NCI-H1694 (cell line): ENCODE measurements at regions not wholly inside any gene's neighbourhood (a gene's known extent, or its start where the extent isn't known, plus 50 kb on each side); places are given as distances from the start of the nearest gene placed in this dataset.

Source experiments
- DNase-seq: peaks from one replicate; lab custom pipeline; 2025; lab: John Stamatoyannopoulos, UW

DNA sequence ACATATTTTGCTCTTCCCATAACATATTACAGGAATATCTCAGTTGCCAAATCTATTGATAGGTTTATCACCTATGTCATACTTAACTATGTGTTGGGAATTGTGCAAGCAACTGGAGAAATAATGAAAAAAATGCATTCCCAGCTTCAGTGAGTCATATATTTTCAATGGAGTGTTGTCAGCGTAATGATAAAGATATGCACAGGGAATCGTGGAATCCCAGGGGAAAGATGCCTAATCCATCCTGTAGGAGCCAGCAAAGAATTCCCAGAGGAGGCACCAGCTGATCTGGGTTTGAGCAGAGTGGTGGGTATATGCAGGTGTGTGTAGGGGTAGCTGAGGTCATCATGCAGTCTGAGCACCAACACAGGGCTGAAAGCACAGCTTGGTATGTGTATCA is 213.3 kb upstream of the DAB1 start:
- no peak for DNase-seq

DNA sequence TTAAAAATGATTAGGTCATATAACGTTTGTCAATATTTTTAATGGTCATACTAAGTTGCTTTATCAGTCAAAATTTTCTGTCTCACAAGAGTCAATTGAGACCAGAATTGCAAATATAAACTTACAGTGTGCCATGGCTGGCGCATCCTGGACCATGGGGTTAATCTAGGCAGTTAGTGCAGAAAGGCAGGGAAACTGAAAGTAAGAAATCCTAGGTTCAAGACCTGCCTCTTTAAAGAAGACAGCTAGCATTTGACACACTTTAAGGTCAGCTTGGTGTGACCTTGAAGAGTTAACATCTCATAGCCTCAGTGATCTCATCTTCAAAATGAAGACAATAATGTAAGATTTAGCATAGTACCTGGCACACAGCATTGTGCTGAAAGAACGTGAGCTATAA is 210.0 kb upstream of the DAB1 start:
- no peak for DNase-seq

DNA sequence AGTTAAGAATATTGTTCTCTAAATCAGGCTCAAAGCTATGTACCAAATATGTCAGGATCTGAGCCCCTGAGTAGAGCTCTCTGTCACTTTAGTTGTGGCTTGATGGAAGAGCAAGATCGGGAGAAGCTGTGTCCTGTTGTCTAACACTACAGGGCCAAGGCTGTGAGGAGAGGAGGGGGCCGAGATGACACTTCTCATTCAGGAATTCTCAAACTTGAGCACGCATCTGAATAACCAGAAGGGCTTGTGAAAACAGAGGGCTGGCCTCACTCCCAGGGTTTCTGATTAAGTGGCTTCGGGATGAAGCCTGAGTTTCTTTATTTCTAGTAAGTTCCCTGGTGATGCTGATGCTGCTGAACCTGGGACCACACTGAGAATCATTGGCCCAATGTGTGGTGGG is 209.2 kb upstream of the DAB1 start:
- no peak for DNase-seq

DNA sequence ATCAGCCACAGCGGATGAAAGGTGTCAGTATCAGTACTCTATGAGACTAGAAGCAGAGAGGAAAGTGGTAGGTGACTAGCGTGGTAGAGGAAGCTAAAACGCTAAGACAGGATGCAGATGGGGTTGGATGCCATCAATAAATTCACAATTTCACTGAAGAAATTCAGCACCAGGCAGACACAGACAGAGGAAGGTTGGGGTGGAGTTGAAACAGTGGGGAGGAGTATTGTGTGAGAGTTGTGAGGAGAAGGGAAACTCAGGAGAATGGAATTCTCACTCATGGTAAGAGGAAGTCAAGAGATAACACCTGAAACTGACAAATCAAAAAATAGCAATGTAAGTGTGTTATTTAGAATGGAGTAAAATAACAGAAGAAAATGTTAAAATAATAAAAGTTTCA is 208.5 kb upstream of the DAB1 start:
- DNase-seq = no peak

DNA sequence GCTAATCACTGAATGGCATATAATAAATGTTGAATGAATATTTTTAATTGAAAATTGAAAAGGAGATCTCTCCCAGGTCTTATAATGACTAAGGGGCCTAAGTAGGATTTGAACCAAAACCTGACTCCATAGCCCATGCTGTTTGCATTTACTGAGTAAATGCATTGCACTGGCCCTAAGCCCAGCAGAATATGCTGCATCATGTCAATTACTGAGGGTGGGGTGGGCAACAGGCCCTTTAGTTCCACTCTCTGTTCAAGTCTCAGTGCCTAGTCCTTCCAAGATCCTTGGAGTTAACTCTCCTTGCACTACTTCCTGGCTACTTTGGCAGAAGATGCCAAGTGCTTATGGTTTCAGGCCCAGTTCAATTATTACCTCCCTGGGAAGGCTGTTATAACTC is 203.8 kb upstream of the DAB1 start:
- DNase-seq = no peak

DNA sequence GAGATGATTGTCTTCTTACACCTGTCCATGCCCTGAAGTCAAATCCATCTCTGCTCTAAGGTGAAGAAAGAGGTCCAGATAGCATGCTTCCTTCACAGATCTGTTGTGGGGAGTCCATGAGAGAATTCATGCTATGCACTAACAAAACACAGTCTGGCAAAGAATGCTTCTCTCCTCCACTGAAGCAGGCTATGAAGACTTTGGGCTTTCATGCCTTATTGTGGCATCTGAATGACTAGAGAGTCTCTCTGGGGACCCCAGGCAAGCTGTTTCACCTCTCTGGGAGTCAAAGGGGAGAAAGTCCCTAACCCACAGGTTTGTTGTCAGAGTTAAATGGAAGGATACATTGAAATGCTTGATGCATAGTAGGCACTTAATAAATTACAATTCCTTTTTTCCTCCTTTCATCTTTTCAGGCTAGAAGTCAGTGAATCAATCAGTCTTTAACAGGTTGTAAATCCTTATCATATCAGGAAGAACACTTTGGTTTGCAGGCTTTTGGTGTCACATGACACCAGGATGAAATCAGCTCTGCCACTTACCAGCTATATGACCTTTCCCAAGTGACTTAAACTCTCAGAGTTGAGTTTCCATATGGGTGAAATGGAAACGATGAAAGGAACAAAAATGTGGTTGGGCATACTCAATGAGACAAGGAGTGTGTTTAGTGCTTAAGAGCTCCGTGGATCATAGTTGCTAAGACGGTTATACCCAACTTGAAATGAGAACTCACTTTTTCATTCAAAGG is 200.1 kb upstream of the DAB1 start:
- no peak for DNase-seq

DNA sequence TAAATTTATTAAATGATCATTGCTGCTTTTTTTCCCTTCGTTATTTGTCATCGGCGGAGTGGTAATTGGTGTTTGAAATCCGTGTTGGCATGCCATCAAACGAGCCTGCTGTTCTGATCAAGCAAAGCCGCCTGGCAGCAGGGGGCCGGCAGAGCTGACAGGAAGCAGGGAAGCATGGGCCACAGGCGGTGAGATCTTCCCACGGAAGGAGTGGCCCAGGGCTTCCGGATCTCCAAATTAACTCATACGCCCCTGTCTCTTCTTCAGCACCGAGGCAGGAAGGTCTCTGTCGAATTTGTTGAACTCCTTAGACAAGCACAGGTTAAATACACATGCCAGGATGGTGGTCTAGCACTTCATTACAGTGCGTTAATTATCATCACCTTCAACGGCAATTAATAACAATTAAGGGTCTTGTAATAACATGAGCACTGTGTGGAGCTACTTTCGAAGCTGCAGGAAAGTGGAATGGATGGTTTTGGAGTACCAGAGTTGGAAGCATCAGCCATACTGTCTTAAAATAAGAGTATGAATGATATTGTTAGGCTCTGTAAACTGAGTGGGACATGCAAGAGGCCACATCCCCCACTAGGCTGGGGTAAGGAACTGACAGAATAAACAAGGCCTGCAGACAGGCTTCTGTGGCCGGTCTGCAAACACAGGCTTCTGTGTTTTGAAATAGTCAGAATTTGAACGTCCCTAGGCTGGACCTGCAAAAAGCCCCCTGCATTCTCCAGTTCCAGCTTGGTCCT is 199.4 kb upstream of the DAB1 start:
- peak; percentile 87 for DNase-seq

DNA sequence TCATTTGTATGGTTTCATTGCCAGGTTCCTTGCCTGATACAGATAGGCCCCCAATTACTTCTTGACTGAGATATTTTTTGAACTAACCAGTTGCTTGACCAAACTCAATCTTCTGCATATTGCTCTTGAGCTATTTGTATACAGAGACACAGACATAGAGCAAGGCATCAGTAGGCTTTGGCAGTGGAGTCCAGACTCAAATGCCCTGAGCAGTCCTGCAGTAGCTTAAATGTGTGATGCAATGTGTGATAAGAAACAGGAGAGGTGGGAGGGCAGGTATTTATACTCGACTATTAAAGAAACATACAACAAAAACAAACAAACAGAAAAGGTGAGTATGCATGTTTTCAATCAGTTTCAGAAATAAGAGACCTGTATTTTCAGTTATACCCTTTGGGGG is 197.9 kb upstream of the DAB1 start:
- no peak for DNase-seq

DNA sequence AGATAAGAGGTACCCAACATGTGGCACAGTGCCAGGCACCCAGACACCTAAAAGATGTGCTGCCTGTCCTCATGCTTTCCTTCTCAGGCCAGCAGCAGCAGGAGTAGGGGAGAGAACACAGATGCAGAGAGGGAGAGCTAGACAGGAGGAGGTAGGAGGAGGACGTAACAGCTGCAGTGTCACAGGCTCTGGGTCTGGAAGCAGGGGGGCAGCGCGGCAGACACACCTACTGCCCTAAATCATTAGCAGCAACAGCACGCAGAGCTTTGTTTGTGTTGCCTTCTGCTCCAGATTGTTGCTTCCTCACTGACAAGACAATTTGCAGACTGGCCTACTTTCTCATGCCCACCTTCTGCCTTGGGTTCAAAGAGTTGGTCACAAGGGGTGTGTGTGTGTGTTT is 196.7 kb upstream of the DAB1 start:
- DNase-seq = peak; percentile 84

DNA sequence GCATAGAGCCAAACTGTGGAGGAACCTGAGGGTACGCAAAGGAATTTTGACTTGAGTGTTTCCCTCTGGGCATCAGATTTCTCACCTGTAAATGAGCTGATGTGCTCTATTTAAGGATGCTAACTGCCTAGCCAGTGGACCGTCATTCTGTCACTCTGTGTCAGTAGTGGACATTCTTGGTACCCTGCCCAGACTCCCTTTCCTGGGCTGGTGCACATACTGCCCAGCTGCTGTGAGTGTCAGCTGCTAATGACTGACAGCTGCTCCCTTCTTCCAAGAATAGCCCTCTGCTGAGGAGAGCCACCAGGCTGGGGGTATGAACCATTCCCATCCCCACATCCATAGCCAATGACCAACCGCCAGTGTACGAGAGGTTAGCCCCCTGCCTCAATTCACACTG is 193.1 kb upstream of the DAB1 start:
- DNase-seq = no peak

DNA sequence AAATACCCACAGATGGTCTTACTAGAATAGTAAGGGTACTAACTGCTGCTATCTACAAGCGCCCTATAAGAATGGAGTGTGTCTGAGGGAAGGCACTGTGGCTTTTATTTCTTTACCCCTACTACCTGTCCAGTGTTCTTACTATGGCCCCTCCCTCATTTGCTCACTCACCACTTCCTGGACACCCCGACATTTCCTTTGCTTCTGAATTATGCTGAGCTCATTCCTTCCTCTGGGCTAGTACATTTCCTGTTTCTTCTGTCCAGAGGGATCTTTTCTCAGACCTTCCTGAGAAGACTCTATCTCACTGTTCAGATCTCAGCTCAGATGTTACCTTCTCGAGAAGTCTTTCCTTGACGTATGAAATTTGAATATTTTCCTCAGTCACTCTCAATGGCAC is 192.1 kb upstream of the DAB1 start:
- no peak for DNase-seq

DNA sequence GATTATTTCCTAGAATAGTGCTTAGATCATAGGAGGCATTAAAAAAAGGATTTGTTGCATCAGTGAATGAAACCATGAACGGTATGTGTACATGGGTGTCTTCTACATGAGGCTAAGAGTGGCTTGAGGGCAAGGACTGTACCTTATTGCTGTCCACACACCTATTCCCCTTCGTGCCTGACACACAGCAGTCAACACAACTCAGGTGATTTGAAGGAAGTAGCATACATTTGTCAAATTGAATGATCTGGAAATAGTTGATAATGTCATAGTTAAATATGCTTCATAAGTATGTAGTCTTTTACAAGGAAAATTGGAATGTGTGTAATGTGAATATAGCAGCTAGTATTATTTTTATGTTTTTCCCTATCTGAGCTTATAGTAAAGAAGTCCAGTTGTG is 189.0 kb upstream of the DAB1 start:
- DNase-seq = no peak

DNA sequence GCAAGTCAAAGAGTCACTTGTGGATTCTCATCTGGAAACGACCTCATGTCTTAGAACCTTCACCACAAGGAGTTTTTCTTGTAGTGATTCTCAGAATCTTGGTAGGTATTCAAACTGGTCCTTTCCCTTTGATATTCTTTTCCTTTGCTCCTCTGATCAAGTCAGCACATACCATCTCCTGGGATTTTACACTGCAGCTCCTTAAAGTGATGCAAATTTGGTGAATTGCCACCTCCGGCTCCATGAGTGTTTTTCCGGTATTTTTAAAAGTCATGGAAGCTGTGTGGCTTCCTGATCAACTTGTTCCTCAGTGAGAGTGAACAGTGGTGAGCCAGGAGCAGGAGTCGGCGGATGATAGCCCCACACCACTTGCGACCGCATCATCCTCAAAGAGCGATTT is 182.1 kb upstream of the DAB1 start:
- no peak for DNase-seq

DNA sequence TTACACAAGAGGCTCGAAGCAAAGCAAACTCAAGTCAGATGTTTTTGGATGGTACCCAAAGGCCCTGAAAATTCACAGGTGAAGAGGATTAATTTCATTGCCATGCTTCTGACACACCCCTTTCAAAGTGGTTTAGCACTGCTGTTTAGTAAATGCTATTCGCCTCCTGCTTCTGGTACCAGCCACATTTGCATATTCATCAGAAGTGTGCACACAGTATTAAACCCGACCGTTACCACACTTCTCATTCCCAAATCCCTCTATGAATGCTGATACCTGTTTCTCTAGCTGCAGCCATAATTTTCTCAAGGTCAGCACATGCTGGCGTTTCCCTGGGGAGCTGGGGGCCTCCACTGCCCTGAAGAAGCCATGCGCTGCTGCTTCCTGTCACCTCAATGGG is 179.8 kb upstream of the DAB1 start:
- no peak for DNase-seq

DNA sequence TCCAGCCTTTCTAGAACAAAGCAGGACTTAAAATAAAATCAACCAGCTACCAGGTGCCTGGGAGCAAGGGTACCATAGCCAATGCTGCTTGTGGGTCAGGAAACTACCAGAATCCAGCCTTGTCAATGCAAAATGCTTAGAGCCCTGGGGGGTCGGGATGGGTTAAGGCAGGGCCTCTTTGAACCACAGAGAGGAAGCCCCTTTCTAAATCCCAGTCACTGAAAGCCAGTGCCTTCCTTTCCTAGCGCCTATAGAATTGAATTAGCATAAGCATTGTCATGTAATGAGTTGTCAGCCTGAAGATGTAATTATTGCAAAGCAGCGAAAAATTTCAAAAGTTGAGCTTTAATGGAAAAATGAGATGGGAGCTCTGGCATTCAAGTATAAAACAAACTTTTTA is 176.6 kb upstream of the DAB1 start:
- DNase-seq = no peak

DNA sequence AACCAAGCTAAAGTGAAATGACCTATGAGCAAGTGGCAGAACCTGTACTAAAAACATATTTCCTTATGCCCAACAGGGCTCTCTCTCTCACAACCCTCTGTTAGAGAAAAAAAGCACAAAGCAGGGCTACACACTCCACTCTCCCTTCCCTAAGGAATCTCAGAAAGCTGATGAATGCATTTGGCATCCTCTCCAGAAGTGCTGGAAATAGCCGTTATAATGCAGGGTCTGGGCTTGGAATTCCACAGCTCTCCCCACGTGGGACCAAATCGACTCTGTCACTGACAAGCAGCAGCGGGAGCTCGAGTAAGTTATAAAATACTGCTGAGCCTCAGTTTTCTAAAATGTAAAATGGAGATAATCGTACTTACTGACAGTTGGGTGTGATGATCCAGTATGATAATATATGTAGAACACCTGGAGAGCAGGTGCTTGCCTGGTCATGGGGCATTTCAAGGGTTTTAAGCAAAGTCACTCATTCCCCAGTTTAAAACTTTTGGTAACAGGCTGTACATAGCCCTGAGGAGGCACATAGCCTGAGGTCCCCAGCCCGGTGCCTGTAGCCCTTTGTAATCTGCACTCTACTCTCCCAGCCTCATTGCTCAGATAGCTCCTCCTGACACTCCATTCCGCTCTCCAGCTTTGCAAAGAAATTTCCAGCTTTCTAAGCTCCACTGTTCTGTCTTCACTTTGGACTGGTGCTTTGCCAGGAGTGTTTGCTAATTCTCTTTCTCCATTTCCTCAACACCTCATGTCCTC is 175.6 kb upstream of the DAB1 start:
- no peak for DNase-seq

DNA sequence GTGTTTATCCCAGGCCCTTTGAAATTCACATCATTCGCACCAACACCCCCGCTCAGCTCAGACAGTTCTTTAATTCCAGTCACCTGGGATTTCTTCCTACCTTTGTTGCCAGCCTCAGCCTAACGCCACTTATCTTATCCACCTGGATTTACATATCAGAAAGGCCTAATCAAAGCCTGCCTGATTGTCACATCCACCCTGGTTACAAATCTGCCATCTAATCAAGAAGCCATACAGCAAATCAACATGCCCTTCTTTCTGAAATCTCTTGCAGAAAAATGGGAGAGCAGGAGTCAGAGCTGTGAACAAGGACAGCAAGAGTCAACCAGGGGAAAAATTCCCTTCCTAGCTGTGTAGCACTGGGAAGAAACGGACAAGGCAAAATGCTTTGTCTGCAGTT is 173.2 kb upstream of the DAB1 start:
- no peak for DNase-seq

DNA sequence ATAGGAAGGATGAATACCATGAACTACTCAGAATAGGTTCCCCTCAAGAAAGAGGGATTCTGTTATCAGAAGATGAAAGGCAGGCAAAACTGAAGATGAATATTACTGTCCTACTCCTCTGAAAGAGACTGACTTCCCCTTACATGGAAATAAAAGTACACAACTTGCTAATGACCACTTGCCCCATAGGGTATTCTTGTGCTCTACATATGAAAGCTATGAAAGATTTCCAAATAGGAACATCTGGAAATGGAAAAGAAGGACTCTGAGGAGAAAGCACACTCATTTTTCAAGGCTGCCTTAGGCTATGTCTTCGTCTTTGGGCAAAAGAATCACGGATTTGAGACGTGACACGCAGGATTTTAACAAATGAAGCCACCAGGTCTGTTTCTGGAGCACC is 170.1 kb upstream of the DAB1 start:
- no peak for DNase-seq

DNA sequence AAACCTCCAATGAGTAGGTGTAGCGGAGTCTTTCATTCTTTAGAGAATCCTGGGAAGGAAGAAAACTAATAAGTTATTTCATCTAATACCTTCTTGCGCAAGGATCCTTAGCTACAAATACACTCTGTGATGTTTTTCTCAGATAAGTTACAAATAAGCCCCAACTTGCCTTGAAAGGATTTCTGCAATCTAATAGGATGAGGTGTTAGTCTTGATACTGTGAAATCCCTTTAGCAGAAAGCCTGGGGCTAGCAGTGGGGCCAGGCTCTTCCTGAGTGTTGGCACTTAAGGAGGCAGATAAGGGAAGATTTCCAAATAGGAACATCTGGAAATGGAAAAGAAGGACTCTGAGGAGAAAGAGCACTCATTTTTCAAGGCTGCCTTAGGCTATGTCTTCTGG is 168.0 kb upstream of the DAB1 start:
- no peak for DNase-seq

DNA sequence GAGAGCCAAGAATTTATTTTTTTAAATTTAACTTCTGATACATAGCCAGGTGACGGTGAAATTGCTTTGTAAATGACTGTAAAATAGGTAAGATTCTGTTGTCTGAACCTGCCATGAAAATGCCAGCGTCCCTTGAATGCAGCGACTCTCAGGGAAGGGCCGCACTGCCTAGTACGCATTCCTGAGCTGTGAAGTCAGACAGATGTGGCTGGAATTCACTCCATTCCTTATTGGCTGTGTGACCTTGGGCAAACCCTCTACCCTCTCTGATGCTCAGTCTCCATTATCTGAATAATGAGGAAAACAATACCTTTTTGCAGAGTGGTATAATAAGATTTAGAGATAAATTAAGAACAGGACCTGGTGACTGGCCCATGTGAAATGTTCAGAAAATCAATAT is 167.1 kb upstream of the DAB1 start:
- DNase-seq = no peak

DNA sequence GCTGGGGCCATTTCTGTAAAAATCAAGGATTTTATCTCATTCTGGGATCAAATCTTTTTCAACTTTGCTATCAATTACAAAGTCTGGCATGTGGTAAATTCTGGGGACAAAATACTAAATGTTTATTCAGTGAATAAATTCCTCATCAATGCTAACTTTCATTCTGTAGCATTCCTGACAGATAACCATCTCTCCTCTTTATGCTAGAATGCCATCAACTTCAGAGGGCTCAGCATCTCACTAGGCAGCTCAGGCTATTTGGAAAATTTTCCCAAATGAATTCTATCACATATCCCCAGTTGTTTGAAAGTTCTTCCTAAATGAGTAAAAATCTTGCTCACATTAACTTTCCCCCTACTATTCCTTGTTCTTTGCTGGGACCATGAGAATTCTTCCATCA is 163.0 kb upstream of the DAB1 start:
- no peak for DNase-seq

DNA sequence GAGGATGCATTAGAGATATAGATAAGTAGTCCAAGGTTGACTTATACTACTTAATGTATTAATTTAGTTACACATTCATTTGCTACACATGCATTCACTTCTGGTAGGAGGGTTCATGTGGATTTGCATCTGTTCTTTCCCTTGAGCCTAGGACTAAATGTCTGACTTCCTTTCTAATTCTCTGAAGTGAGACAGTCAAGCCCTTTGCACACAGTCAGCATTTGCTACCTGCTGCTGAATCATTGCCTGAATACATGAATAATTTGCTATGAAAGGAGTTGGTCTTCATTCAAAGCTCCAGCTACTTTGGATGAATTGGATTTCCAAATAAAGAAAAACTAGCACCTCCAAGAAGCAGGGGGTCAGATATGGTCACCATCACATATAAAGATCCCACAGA is 154.8 kb upstream of the DAB1 start:
- no peak for DNase-seq

DNA sequence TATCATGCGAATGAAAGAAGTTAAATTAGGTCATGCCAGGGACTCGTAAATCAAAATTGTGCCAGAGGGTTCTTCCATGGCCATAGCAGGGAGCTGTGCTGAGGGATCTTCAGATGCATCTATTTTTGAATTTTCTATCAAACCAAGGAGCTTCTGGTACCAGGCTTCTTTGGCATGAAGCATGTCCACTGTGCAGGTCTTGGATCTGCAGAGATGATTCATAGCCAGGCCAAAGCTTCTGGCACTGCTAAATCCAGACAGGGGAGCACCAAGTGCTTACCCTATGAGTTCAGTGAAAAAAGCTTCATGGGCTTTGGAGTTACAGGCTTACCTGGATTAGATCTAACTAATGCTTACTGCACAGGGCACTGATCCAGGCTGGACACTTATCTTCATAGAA is 154.2 kb upstream of the DAB1 start:
- DNase-seq = no peak
